ENCODE measurements at regions not wholly inside any gene's neighbourhood (a gene's known extent, or its start where the extent isn't known, plus 50 kb on each side); places are given as distances from the start of the nearest gene placed in this dataset.

- intact Hi-C loops (cut with DNase I), result no loop called here
- Histone ChIP-seq H3K4me1 (replicated peaks) (no peaks in the 10 kb centered on the region), H3K9me3 (no peaks in the 10 kb centered on the region), H3K4me3 (no peak overlapping the region), H3K27ac (no peak overlapping the region), H3K36me3 (no peaks in the 10 kb centered on the region), H3K27me3 (replicated peaks; ENCODE audit: insufficient read depth) (peaks cover 2% of the 10 kb centered on the region)
- 57% methylated on average over 28 of the region's 28 CpGs for WGBS
- TF ChIP-seq POLR2AphosphoS5 (IDR thresholded peaks at IDR 0.05), result no peak
- no peak for DNase-seq (ENCODE audit: low spot score)
Measured at GRCh38 chr10:45199205-45199740, 116.1 kb downstream of the OR13A1 start.

GRCh38 chr10:45201271-45201670 lies 114.1 kb downstream of the OR13A1 start:
- DNase-seq (ENCODE audit: low spot score), result no peak
- Histone ChIP-seq H3K4me3 (no peak overlapping the region), H3K27me3 (replicated peaks; ENCODE audit: insufficient read depth) (peaks cover 5% of the 10 kb centered on the region), H3K9me3 (no peaks in the 10 kb centered on the region), H3K36me3 (no peaks in the 10 kb centered on the region), H3K4me1 (replicated peaks) (no peaks in the 10 kb centered on the region), H3K27ac (no peak overlapping the region)
- TF ChIP-seq POLR2AphosphoS5 (IDR thresholded peaks at IDR 0.05) (no peak), CTCF (IDR thresholded peaks at IDR 0.05) (no peak), POLR2A (IDR thresholded peaks at IDR 0.05) (no peak)
- 71% methylated on average over 6 of the region's 6 CpGs for WGBS
- intact Hi-C loops (cut with DNase I), result no loop called here

GRCh38 chr10:45202242-45202641 lies 113.2 kb downstream of the OR13A1 start:
- intact Hi-C loops (cut with DNase I), result no loop called here
- Histone ChIP-seq H3K27ac (no peak overlapping the region), H3K4me1 (replicated peaks) (no peaks in the 10 kb centered on the region), H3K27me3 (replicated peaks; ENCODE audit: insufficient read depth) (peaks cover 5% of the 10 kb centered on the region), H3K9me3 (no peaks in the 10 kb centered on the region), H3K36me3 (no peaks in the 10 kb centered on the region), H3K4me3 (no peak overlapping the region)
- TF ChIP-seq CTCF (IDR thresholded peaks at IDR 0.05) (no peak), POLR2A (IDR thresholded peaks at IDR 0.05) (no peak), POLR2AphosphoS5 (IDR thresholded peaks at IDR 0.05) (no peak)
- whole genome bisulfite sequencing, result 64% methylated on average over 4 of the region's 4 CpGs
- DNase-seq (ENCODE audit: low spot score), result no peak

GRCh38 chr10:45204954-45205775 lies 110.2 kb downstream of the OR13A1 start:
- DNase-seq (ENCODE audit: low spot score), result no peak
- WGBS, result 86% methylated on average over 30 of the region's 30 CpGs
- Histone ChIP-seq H3K4me3 (no peak overlapping the region), H3K36me3 (no peaks in the 10 kb centered on the region), H3K27ac (no peak overlapping the region), H3K4me1 (replicated peaks) (no peaks in the 10 kb centered on the region), H3K9me3 (no peaks in the 10 kb centered on the region), H3K27me3 (replicated peaks; ENCODE audit: insufficient read depth) (peaks cover 5% of the 10 kb centered on the region)
- intact Hi-C loops (cut with DNase I), result no loop called here
- TF ChIP-seq POLR2AphosphoS5 (IDR thresholded peaks at IDR 0.05), result no peak
- TF ChIP-seq POLR2A (IDR thresholded peaks at IDR 0.05), result no peak
- no peak for TF ChIP-seq CTCF (IDR thresholded peaks at IDR 0.05)

- no peaks in the 10 kb centered on the region for H3K4me1 ChIP-seq (replicated peaks)
- no peak overlapping the region for H3K27ac ChIP-seq
- TF ChIP-seq CTCF (IDR thresholded peaks at IDR 0.05), result no peak
- no peak for TF ChIP-seq POLR2AphosphoS5 (IDR thresholded peaks at IDR 0.05)
- TF ChIP-seq POLR2A (IDR thresholded peaks at IDR 0.05), result no peak
- WGBS, result 86% methylated on average over 2 of the region's 2 CpGs
- intact Hi-C loops (cut with DNase I), result no loop called here
- H3K36me3 ChIP-seq, result no peaks in the 10 kb centered on the region
- no peak for DNase-seq (ENCODE audit: low spot score)
- H3K4me3 ChIP-seq, result no peak overlapping the region
- peaks cover 3% of the 10 kb centered on the region for H3K27me3 ChIP-seq (replicated peaks; ENCODE audit: insufficient read depth)
- no peaks in the 10 kb centered on the region for H3K9me3 ChIP-seq
Measured at GRCh38 chr10:45209888-45210287, 105.5 kb downstream of the OR13A1 start.
